ENCODE measurements at regions not wholly inside any gene's neighbourhood (a gene's known extent, or its start where the extent isn't known, plus 50 kb on each side); places are given as distances from the start of the nearest gene placed in this dataset.

- FAIRE-seq = no peak
- H3K9me1 ChIP-seq (ENCODE audit: control insufficient read depth, extremely low read depth, insufficient read depth, low read length) = no peaks in the 10 kb centered on the region
- H3K4me1 ChIP-seq (ENCODE audit: control insufficient read depth, extremely low read depth, insufficient read depth, low read length) = no peaks in the 10 kb centered on the region
- no peak overlapping the region for H3K4me2 ChIP-seq (ENCODE audit: control insufficient read depth, extremely low read depth, insufficient read depth, low read depth, low read length)
- no peak overlapping the region for H3K27ac ChIP-seq (ENCODE audit: control insufficient read depth, insufficient read depth, low read length)
- H4K20me1 ChIP-seq (ENCODE audit: control insufficient read depth, extremely low read depth, insufficient read depth, low read length) = no peaks in the 10 kb centered on the region
- DNase-seq (ENCODE audit: low read depth, low spot score) = no peak
- TF ChIP-seq CTCF (optimal IDR thresholded peaks at IDR 0.05 in 1 of 3, IDR thresholded peaks at IDR 0.05 in 1 of 3, conservative IDR thresholded peaks at IDR 0.05 in 1 of 3; ENCODE audit: extremely low read depth in 1 of 3, insufficient read depth in 2 of 3, low read length in 3 of 3) = no peak
- TF ChIP-seq EZH2 (IDR thresholded peaks at IDR 0.05; ENCODE audit: low read length) = no peak
- H2AFZ ChIP-seq (ENCODE audit: control insufficient read depth, low read length) = no peak overlapping the region
- H3K9ac ChIP-seq (ENCODE audit: control insufficient read depth, extremely low read depth, insufficient read depth, low read length) = no peak overlapping the region
- dilution Hi-C loops (cut with MboI; ENCODE audit: extremely low pct_ligation_motif_present, low sequenced_read_pairs) = no loop called here
- no peaks in the 10 kb centered on the region for H3K9me3 ChIP-seq (ENCODE audit: control insufficient read depth, low read depth, low read length)
- H3K27me3 ChIP-seq (ENCODE audit: control insufficient read depth, extremely low read depth, insufficient read depth, low read length) = no peaks in the 10 kb centered on the region
- H3K36me3 ChIP-seq (ENCODE audit: control insufficient read depth in 2 of 2, extremely low read depth in 1 of 2, insufficient read depth in 2 of 2, low read length in 2 of 2) = no peaks in the 10 kb centered on the region
- no peak overlapping the region for H3K4me3 ChIP-seq (ENCODE audit: control insufficient read depth in 2 of 3, extremely low read depth in 1 of 3, insufficient read depth in 2 of 3, low read depth in 1 of 3, low read length in 3 of 3)
- H3K79me2 ChIP-seq (ENCODE audit: control insufficient read depth, insufficient read depth, low read length) = no peaks in the 10 kb centered on the region
Observed at GRCh38 chr3:87977765-87978164, 81.0 kb downstream of the CGGBP1 start.

GRCh38 chr3:87975716-87976115, 83.1 kb downstream of the CGGBP1 start:
- Histone ChIP-seq H3K9me1 (ENCODE audit: control insufficient read depth, extremely low read depth, insufficient read depth, low read length) (no peaks in the 10 kb centered on the region), H2AFZ (ENCODE audit: control insufficient read depth, low read length) (no peak overlapping the region), H3K27me3 (ENCODE audit: control insufficient read depth, extremely low read depth, insufficient read depth, low read length) (no peaks in the 10 kb centered on the region), H3K4me3 (ENCODE audit: control insufficient read depth in 2 of 3, extremely low read depth in 1 of 3, insufficient read depth in 2 of 3, low read depth in 1 of 3, low read length in 3 of 3) (no peak overlapping the region), H3K9ac (ENCODE audit: control insufficient read depth, extremely low read depth, insufficient read depth, low read length) (no peak overlapping the region), H4K20me1 (ENCODE audit: control insufficient read depth, extremely low read depth, insufficient read depth, low read length) (no peaks in the 10 kb centered on the region), H3K4me2 (ENCODE audit: control insufficient read depth, extremely low read depth, insufficient read depth, low read depth, low read length) (no peak overlapping the region), H3K27ac (ENCODE audit: control insufficient read depth, insufficient read depth, low read length) (no peak overlapping the region), H3K36me3 (ENCODE audit: control insufficient read depth in 2 of 2, extremely low read depth in 1 of 2, insufficient read depth in 2 of 2, low read length in 2 of 2) (no peaks in the 10 kb centered on the region), H3K79me2 (ENCODE audit: control insufficient read depth, insufficient read depth, low read length) (no peaks in the 10 kb centered on the region), H3K9me3 (ENCODE audit: control insufficient read depth, low read depth, low read length) (no peaks in the 10 kb centered on the region), H3K4me1 (ENCODE audit: control insufficient read depth, extremely low read depth, insufficient read depth, low read length) (no peaks in the 10 kb centered on the region)
- no peak for FAIRE-seq
- no peak for DNase-seq (ENCODE audit: low read depth, low spot score)
- dilution Hi-C loops (cut with MboI; ENCODE audit: extremely low pct_ligation_motif_present, low sequenced_read_pairs) = no loop called here
- no peak for TF ChIP-seq CTCF (optimal IDR thresholded peaks at IDR 0.05 in 1 of 3, IDR thresholded peaks at IDR 0.05 in 1 of 3, conservative IDR thresholded peaks at IDR 0.05 in 1 of 3; ENCODE audit: extremely low read depth in 1 of 3, insufficient read depth in 2 of 3, low read length in 3 of 3)
- TF ChIP-seq EZH2 (IDR thresholded peaks at IDR 0.05; ENCODE audit: low read length) = no peak

Measured in keratinocyte (primary cell).